ENCODE measurements at regions not wholly inside any gene's neighbourhood (a gene's known extent, or its start where the extent isn't known, plus 50 kb on each side); places are given as distances from the start of the nearest gene placed in this dataset.

DNA sequence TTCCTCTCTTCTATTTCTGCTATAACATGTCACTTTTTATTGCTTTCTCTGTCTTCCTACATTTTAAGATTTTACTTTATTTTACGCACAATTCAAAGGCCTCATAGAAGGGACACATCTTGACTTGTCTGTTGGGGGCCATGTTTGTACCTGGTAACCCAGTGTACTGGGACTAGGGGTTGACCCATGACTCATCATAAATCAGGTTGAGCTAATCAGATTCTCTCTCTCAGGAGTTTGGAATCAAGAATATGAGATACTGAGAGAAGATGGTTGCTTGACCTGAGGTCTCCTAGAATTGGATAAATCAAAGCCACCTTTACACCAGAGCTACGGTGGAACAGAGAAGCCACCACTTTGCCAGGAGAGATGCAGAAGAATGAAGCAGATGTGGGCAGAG is 153.0 kb downstream of the UXS1 start:
- no peak for DNase-seq
- in situ Hi-C loops (cut with HindIII; ENCODE audit: low pct_ligation_motif_present, low pct_unique_long_range_greater_than_20kb, low sequenced_read_pairs) = no loop called here

DNA sequence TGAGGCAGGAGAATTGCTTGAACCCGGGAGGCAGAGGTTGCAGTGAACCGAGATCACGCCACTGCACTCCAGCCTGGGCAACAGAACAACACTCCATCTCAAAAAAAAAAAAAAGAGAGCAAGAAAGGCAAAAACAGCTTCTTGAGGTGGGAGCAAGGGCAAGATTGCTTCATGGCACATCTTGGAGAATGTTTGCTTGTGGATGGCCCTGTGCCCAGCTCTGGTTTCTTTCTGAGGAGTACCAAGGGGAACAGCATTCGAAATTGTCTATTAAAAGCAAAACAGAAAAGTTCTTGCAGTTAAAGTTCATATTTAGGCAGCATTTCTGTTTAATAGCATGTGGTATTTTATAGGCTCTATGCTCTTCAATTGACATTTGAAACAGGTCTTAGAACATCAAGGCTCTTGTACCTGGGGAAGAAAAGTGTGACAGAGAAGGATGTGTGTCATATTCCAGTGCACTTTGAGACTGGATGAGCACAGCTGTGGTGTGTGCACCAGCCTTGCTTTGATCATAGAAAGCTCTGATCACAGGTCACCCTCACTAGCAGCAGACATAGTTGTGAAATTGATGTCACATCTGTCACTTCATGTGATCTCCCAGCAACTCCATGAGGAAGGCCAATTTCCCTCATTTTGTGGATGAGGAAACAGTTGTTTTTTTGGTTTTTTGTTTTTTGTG is 154.3 kb downstream of the UXS1 start:
- DNase-seq = no peak
- in situ Hi-C loops (cut with HindIII; ENCODE audit: low pct_ligation_motif_present, low pct_unique_long_range_greater_than_20kb, low sequenced_read_pairs) = no loop called here

DNA sequence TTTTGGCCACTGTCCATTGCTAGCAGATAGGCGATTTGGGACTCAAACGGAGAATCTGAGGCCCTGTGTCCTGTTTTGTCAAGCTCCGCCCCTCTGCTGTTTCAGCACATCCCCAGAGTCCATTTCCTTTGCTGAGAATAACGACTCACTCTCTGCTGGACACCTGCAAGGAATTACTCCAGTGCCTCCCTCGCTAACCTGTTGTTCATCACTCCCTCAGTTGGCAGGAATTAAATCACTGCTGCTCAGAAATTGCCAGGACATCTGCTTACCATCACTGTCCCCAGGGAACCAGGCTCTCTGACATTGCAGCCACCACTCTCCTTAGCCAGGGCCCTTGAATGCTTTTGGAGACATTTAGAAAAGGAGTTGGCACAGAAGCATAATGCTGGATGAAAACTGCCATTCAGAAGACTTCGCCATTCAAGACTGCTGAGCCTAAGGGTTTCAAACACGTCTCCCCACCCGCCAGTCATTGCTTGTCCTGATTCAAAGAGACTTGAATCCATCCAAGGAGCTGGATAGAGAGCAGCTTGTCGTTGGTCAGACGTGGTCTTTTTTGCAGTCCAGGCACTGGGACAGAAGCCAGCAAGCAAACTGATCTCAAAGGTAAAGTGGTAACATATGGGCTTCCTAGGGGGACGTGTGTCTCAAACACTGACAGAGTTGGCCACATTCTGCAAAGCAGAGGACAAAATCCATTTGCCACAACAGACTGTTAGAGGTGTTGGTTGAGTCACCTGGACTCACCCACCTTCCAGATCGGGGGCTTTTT is 155.3 kb downstream of the UXS1 start:
- no peak for DNase-seq
- in situ Hi-C loops (cut with HindIII; ENCODE audit: low pct_ligation_motif_present, low pct_unique_long_range_greater_than_20kb, low sequenced_read_pairs) = no loop called here

- no peak for DNase-seq
- in situ Hi-C loops (cut with HindIII; ENCODE audit: low pct_ligation_motif_present, low pct_unique_long_range_greater_than_20kb, low sequenced_read_pairs) = no loop called here
These were observed 156.2 kb downstream of the UXS1 start for GRCh38 chr2:106037932-106038331.

DNA sequence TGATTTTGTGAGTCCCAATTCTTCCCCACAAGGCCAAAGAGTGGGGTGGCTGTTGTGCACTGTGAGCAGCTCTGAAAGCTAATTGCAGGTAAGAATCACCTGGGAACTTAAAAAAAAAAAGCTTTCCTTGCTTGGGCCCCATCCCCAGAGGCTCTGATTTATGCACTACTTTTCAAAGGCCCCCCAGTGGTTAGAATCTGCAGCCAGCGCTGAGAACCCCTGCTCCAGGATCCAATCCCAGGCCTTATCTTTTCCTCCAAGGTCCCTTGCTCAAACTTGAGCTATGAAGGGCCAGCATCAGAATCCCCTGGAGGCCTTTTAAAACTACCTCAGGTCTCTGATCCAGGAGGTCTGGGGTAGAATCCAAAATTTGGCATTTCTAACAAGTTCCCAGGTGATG is 156.8 kb downstream of the UXS1 start:
- in situ Hi-C loops (cut with HindIII; ENCODE audit: low pct_ligation_motif_present, low pct_unique_long_range_greater_than_20kb, low sequenced_read_pairs) = no loop called here
- no peak for DNase-seq

DNA sequence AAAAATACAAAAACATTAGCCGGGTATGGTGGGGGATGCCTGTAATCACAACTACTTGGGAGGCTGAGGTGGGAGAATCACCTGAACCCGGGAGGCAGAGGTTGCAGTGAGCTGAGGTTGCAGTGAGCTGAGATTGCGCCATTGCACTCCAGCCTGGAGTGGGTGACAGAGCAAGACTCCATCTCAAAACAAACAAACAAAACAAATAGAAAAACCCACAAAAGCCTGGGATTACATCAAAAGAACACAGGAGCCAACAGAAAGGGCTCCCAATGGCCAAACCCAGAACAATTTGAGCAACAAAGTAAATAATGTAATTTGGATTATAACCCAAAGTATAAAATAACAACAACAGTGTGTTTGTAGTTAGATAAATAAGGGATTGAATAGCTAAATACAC is 159.8 kb downstream of the UXS1 start:
- in situ Hi-C loops (cut with HindIII; ENCODE audit: low pct_ligation_motif_present, low pct_unique_long_range_greater_than_20kb, low sequenced_read_pairs) = no loop called here
- no peak for DNase-seq

DNA sequence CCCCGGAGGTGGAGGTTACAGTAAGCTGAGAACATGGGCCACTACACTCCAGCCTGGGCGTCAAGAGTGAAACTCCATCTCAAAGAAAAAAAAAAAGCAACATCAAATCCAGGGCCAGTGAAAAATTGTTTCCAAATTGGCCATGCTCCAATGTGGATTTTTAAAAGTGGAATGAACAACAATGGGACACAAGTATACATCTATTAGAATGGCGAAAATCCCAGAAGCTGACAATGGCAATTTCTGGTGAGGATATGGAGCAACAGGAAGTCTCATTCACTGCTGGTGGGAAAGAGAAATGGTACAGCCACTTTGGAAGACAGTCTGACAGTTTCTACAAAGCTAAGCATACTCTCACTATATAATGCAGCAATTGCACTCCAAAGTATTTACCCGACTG is 161.4 kb downstream of the UXS1 start:
- DNase-seq = no peak
- in situ Hi-C loops (cut with HindIII; ENCODE audit: low pct_ligation_motif_present, low pct_unique_long_range_greater_than_20kb, low sequenced_read_pairs) = no loop called here

GRCh38 chr2:106030287-106031268 is 163.5 kb downstream of the UXS1 start:
- in situ Hi-C loops (cut with HindIII; ENCODE audit: low pct_ligation_motif_present, low pct_unique_long_range_greater_than_20kb, low sequenced_read_pairs) = no loop called here
- no peak for DNase-seq

DNA sequence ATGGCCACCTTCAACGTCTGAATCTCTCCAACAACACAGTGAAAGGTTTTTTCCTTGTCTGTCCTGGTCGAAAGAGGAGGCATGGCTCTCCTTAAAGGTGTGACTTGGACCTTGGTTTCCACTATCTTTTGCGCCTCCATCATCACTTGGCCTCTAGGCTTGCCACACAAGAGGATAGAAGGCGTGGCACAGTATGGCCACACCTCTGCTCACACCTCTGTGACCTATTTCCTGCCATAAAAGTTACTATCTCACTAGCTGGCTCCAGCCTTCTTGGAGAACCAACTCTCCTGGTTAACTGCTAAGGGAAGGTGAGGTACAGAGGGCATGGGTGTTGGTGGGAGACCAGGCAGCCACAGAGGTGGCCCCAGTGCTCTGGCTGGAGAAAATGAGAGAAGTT is 165.9 kb downstream of the UXS1 start:
- DNase-seq = no peak
- in situ Hi-C loops (cut with HindIII; ENCODE audit: low pct_ligation_motif_present, low pct_unique_long_range_greater_than_20kb, low sequenced_read_pairs) = no loop called here

DNA sequence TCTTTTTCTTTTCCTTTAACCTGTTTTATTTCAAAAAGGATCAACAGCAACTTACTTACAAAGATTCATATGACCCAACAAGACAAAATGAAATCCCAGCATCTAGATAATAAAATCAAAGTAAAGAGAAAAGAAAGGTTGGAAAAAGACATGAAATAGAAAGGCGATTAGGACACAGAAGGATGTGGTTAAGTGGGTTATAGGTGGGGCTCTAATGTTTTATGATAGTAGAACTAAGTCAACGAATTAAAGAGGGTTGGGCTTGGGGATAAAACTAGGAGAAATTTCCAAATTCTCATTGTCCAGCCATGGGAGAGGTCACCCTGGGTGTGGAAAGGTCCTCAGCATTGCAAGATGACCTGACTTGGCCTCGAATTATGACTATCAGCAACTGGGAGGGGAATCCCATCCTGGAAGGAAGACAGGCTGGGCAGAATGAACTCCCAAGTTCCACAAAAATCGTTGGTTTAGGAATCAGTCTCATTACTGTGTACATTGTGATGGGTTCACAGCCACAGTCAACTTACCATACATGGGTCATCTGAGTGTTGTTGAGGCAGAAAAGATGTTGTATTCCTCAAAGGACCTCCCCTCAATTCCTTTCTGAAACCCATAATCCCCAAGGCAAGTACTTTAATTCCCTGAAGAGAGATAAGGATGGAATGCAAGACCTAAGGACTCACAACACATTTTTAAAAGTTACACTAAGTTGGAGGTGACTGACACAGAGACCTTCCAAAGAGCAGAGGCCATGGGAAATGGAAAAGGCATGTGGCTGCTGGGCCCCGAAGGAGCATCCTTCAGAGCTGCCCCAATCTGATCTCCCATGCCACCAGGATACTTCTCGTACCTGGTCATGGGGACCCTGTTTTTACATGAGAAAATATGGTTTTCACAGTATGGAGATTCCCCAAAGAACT is 167.6 kb downstream of the UXS1 start:
- no peak for DNase-seq
- in situ Hi-C loops (cut with HindIII; ENCODE audit: low pct_ligation_motif_present, low pct_unique_long_range_greater_than_20kb, low sequenced_read_pairs) = no loop called here

DNA sequence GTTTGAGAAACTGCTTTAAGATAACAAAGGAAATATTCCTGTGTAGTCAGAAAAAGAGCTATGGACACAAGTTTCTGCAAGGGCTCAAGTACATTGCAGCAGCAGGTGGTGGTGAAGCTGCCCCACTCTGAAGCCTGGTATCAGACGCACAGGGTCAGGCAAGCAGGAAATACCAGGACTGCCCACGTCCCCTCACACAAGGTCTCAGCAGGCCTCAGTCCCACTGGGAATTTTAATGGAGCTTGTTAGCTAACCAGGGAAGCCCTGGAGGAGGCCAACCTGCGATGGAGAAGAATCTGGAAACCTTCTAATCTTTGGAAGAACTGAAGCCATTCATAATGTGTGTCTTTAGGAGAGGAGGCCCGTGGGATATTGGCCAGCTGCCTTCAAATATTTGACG is 168.3 kb downstream of the UXS1 start:
- in situ Hi-C loops (cut with HindIII; ENCODE audit: low pct_ligation_motif_present, low pct_unique_long_range_greater_than_20kb, low sequenced_read_pairs) = no loop called here
- no peak for DNase-seq

GRCh38 chr2:106021662-106022028 is 172.5 kb downstream of the UXS1 start:
- DNase-seq = no peak
- in situ Hi-C loops (cut with HindIII; ENCODE audit: low pct_ligation_motif_present, low pct_unique_long_range_greater_than_20kb, low sequenced_read_pairs) = no loop called here

- in situ Hi-C loops (cut with HindIII; ENCODE audit: low pct_ligation_motif_present, low pct_unique_long_range_greater_than_20kb, low sequenced_read_pairs) = no loop called here
- no peak for DNase-seq
These were observed 173.1 kb downstream of the UXS1 start for GRCh38 chr2:106020821-106021661.

GRCh38 chr2:106020032-106020431 is 174.1 kb downstream of the UXS1 start:
- in situ Hi-C loops (cut with HindIII; ENCODE audit: low pct_ligation_motif_present, low pct_unique_long_range_greater_than_20kb, low sequenced_read_pairs) = no loop called here
- no peak for DNase-seq

DNA sequence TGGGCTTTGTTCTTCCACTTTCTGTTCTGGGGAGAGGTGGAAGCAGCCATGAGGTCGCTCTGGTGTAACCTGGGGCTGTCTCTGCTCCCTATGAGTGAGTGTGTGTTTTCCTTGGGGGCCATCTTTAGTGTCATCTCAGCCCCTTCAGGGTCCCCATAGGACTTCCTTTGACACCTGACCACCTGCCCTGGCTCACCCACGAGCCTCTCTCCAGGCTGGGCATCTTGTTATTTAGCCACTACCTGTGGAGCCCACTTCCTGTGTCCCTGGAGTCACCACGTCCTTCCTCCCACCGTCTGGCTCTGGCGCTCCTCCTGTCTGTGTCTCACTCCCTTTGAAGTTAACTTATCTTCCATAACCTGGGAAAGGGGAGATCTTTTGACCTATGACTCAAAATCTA is 176.0 kb downstream of the UXS1 start:
- in situ Hi-C loops (cut with HindIII; ENCODE audit: low pct_ligation_motif_present, low pct_unique_long_range_greater_than_20kb, low sequenced_read_pairs) = no loop called here
- DNase-seq = no peak

- in situ Hi-C loops (cut with HindIII; ENCODE audit: low pct_ligation_motif_present, low pct_unique_long_range_greater_than_20kb, low sequenced_read_pairs) = no loop called here
- no peak for DNase-seq
These were observed 181.3 kb downstream of the UXS1 start for GRCh38 chr2:106012591-106013347.
